GM12878 (cell line): ENCODE measurements at regions not wholly inside any gene's neighbourhood (a gene's known extent, or its start where the extent isn't known, plus 50 kb on each side); places are given as distances from the start of the nearest gene placed in this dataset.

Source experiments
- ATF3 ChIP-seq: IDR thresholded peaks from 2 replicates; pipeline ENCODE4 v1.6.1; 2011; ENCODE audit warnings: low read depth, mild to moderate bottlenecking, low read length, moderate library complexity, borderline replicate concordance; ENCODE audit errors: extremely low read depth
- CEBPB ChIP-seq, 2 experiments: fragments of 150-350 bp in 1 of 2; IDR thresholded peaks; 2 replicates each; pipeline ENCODE4 v1.6.1; 2012 to 2014; ENCODE audit warnings: low read depth in 2 of 2, low read length in 2 of 2, borderline replicate concordance in 1 of 2, inconsistent platforms in 1 of 2
- CTCF ChIP-seq, 3 experiments: IDR thresholded peaks in 2 of 3; conservative IDR thresholded peaks in 1 of 3; 2 replicates each; pipeline ENCODE4 v1.5.1; 2011; ENCODE audit warnings: low read depth in 3 of 3, low read length in 3 of 3, mild to moderate bottlenecking in 3 of 3, control low read depth in 2 of 3, moderate library complexity in 2 of 3, inconsistent platforms in 1 of 3, mixed read lengths in 1 of 3; ENCODE audit not compliant: control insufficient read depth in 2 of 3, insufficient read depth in 1 of 3; ENCODE audit errors: extremely low read depth in 1 of 3
- EZH2 ChIP-seq: IDR thresholded peaks from 2 replicates; pipeline ENCODE4 v1.6.1; 2012; ENCODE audit warnings: low read depth, mild to moderate bottlenecking, control low read depth, inconsistent platforms, low read length, borderline replicate concordance; ENCODE audit not compliant: control insufficient read depth
- JUNB ChIP-seq: IDR thresholded peaks from 2 replicates; pipeline ENCODE4 v1.6.1; 2016; ENCODE audit warnings: antibody characterized with exemption, mild to moderate bottlenecking
- PKNOX1 ChIP-seq: fragments of 450-650 bp; IDR thresholded peaks from 2 replicates; pipeline ENCODE4 v1.6.1; 2016; ENCODE audit warnings: mild to moderate bottlenecking
- POLR2A ChIP-seq: IDR thresholded peaks from 2 replicates; pipeline ENCODE4 v1.6.1; 2011; ENCODE audit warnings: low read depth, mild to moderate bottlenecking, low read length
- RAD21 ChIP-seq: IDR thresholded peaks from 2 replicates; pipeline ENCODE4 v1.6.1; 2011; ENCODE audit warnings: mild to moderate bottlenecking, low read depth, low read length, moderate library complexity; ENCODE audit not compliant: insufficient read depth
- RELA ChIP-seq: fragments of 450-650 bp; IDR thresholded peaks from 2 replicates; pipeline ENCODE4 v1.8.0; 2014; ENCODE audit warnings: borderline replicate concordance; ENCODE audit not compliant: partially characterized antibody
- SMAD1 ChIP-seq: fragments of 450-650 bp; IDR thresholded peaks from 2 replicates; pipeline ENCODE4 v1.6.1; 2018; ENCODE audit warnings: mild to moderate bottlenecking, low read depth; ENCODE audit not compliant: partially characterized antibody
- SP1 ChIP-seq: IDR thresholded peaks from one replicate; pipeline ENCODE4 v1.6.1; 2011; ENCODE audit warnings: low read depth, low read length
- SRF ChIP-seq, 2 experiments: IDR thresholded peaks; 2 replicates each; pipeline ENCODE4 v1.6.1; 2011; ENCODE audit warnings: low read depth in 2 of 2, low read length in 2 of 2, mild to moderate bottlenecking in 1 of 2, moderate library complexity in 1 of 2
- TAF1 ChIP-seq: IDR thresholded peaks from 2 replicates; pipeline ENCODE4 v1.6.1; 2011; ENCODE audit warnings: mild to moderate bottlenecking, low read depth, low read length, borderline replicate concordance

GRCh38 chr11:7160814-7161489 lies 72.2 kb downstream of the RBMXL2 start:
- no peak for TF ChIP-seq CTCF (IDR thresholded peaks at IDR 0.05 in 2 of 3, conservative IDR thresholded peaks at IDR 0.05 in 1 of 3; ENCODE audit: control insufficient read depth in 2 of 3, extremely low read depth in 1 of 3, insufficient read depth in 1 of 3, low read depth in 3 of 3, low read length in 3 of 3)
- TF ChIP-seq EZH2, result no peak
- TF ChIP-seq SMAD1, result no peak
- no peak for TF ChIP-seq CEBPB (IDR thresholded peaks at IDR 0.05; ENCODE audit: borderline replicate concordance in 1 of 2, low read depth in 2 of 2, low read length in 2 of 2)
- no peak for TF ChIP-seq POLR2A
- no peak for TF ChIP-seq RAD21
- no peak for TF ChIP-seq JUNB
- no peak for TF ChIP-seq SP1
- no peak for TF ChIP-seq PKNOX1
- no peak for TF ChIP-seq RELA
- TF ChIP-seq TAF1, result no peak
- TF ChIP-seq ATF3, result no peak
- no peak for TF ChIP-seq SRF (IDR thresholded peaks at IDR 0.05; ENCODE audit: low read depth in 2 of 2, low read length in 2 of 2)
